Activated CD8-positive, alpha-beta memory T cell treated with anti-CD3 and anti-CD28 coated beads for 24 hours (primary cell): ENCODE measurements at regions not wholly inside any gene's neighbourhood (a gene's known extent, or its start where the extent isn't known, plus 50 kb on each side); places are given as distances from the start of the nearest gene placed in this dataset.
"Not testable (repeated sequence)": the region's sequence is repeated elsewhere in the genome, so short reads cannot be mapped to it uniquely, and the experiment has no call there.

Experiments
- DNase-seq: peaks from one replicate; pipeline ENCODE4 v3.0.0-alpha.2; 2020

- no peak for DNase-seq
These were observed 1185.9 kb upstream of the GOT2 start for GRCh38 chr16:59920054-59920453.

DNA sequence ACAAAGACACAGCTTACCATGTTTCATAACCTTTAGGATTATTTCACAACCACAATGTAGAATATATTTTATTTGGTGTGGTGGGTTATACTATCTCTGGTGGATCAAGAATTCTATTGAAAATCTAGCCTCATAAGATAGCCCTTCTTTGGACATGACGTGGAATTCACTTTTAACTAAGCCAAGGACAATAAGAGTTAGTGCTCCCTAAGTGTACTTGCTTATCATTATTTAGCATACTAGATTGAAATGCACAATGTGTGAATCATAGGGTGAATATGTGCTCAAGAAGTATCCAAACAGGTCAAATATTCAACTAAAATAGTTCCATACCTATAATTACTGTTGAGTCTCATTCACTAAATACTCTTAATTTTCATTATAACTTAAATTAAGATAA, 1179.5 kb upstream of the GOT2 start:
- no peak for DNase-seq

- DNase-seq = no peak
These were observed 1175.1 kb upstream of the GOT2 start for GRCh38 chr16:59909262-59909661.

DNA sequence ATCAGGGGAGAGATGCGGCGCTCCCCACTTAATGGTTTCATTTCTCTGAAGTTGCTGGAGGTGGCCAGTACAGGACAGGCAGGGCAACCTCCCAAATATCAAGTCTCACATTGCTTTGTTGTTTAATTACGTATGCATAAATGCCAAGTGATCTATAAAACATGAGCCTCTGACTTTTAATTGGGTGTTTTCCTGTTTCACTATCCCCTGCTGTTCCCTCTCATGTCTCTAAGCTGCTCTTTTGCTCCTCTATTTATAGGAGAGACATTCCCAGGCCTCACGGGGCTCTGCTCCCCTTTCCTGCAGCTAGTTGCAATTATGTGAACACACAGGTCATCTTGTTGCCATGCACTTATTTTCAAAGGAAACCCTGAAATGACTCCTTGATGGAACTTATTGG, 1173.5 kb upstream of the GOT2 start:
- no peak for DNase-seq

GRCh38 chr16:59905606-59906005, 1171.5 kb upstream of the GOT2 start:
- no peak for DNase-seq

- no peak for DNase-seq
These were observed 1171.0 kb upstream of the GOT2 start for GRCh38 chr16:59905131-59905530.

GRCh38 chr16:59899940-59900339, 1165.8 kb upstream of the GOT2 start:
- DNase-seq = no peak

DNA sequence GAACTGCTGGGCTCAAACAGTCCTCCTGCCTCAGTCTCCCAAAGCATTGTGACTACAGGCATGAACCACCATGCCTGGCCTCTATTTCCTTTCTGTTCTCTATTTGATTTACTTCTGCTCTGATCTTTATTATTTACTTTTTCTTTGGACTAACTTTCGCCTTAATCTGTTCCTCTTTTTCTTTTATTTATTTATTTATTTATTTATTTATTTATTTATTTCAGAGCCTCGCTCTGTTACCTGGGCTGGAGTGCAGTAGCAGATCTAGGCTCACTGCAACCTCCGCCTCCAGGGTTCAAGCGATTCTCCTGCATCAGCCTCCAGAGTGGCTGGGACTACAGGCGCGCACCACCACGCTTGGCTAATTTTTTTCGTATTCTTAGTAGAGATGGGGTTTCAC, 1158.3 kb upstream of the GOT2 start:
- no peak for DNase-seq

DNA sequence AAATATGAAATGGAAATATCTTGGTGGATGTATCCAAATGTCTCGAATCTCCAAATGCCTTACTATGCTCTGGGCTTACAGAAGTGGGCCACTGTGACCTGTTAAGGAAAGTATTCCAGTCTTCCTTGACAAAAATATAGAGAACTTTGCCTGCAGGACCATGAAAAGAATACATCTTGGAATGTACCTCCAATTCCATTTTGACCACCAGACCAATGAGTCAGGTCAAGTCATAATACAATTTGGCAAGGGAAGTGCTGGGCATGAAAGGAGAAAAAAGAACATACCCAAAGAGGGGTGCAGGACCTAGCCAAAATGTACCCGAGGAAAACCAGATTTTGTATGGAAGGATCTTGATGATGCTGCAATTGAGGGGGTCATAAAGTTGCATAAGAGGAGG, 1153.7 kb upstream of the GOT2 start:
- DNase-seq = no peak

GRCh38 chr16:59886021-59886420, 1151.9 kb upstream of the GOT2 start:
- no peak for DNase-seq

- no peak for DNase-seq
These were observed 1147.3 kb upstream of the GOT2 start for GRCh38 chr16:59881376-59881775.

GRCh38 chr16:59880611-59881010, 1146.5 kb upstream of the GOT2 start:
- no peak for DNase-seq

DNA sequence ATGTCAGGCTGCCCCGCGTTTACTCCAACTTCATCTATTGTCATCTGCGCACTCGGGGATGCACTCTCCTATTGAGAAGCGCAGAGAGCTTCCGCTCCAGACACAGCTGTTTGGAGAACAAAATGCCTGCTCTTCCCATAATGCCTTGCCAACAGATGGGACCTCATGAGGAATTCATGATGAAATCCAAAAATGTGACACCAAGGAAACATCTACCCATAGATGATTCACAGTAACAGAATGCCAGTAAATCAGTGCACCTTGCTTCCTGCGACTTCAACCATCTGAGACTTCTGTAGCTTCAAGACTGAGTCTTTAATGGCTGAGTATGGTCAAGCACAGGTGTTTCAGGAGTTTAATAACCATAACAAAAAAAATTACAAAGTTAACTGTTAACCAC, 1144.9 kb upstream of the GOT2 start:
- DNase-seq = no peak

DNA sequence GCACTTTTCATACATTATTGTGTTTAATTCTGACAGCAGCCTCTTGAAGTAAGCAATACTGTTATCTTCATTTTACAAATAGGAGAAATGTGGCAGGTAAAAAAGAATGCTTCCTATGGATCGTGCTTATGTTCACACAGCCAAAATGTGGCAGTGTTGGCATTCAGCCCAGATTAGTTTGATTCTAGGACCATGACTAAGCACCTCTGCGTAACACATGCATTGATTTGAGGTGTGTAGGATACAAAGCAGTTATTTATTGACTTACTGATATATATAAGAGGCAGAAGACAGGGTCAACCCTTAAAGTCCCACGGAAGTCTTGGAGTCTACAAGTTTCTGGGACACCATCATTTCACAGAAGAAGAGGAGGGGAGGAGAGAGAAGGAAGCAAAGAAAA, 1144.4 kb upstream of the GOT2 start:
- DNase-seq = no peak

DNA sequence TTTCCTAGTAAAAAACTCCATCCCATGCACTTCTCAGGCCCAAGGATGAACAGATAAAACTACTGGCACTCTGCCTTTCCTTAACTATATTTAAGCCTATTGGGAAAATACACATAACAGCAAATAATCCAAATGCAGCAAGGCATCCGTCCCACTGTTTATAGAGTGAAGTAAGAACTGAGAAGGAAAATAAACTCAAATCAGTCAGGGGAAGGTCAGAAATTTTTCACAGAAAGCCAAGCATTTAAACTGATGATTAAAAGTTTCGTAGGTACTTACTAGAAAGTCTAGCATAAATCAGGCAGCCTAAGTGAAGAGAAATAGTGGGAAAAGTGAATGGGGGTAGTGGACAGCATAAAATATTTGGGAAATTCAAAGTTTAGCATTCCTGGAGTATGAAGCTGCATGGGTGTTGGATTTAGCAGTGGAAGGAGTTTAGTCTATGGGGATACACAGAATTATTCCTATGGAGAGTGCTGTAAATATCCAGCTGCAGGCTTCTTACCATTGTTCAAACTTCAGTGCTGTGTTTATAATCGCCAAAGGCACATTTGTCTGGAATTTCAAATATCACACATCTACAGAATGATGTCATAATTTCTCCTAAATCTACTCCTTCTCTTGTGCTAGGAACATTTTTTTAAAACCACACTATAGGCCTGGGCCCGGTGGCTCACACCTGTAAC, 1131.0 kb upstream of the GOT2 start:
- no peak for DNase-seq

- no peak for DNase-seq
These were observed 1125.7 kb upstream of the GOT2 start for GRCh38 chr16:59859676-59860402.

DNA sequence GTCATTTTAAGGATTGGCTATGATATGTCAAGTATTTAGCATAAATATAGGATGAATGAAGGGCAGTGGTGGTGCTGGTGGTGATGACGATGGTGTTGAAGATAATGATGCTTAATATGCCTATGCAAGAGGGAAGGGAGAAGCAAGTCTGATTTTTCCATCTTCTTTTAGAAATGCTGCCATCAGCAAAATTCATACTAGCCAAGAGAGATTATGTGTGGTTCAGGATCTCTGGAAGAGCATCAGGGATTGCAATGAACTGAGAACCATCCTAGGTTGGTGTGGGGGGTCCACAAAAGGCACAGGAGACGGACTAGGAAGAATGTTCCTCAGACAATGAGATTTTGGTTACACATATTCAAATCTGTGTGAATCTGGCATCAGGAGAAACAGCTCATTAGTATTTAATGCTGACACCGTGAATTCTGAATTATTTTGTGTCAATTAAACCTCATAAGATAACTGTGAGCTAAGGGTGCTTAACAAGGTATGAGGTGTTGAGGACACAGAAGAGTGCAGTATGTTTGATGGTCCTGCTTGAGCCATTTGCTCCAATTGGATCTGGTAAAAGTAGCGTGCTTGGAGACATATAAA, 1120.8 kb upstream of the GOT2 start:
- DNase-seq = no peak

DNA sequence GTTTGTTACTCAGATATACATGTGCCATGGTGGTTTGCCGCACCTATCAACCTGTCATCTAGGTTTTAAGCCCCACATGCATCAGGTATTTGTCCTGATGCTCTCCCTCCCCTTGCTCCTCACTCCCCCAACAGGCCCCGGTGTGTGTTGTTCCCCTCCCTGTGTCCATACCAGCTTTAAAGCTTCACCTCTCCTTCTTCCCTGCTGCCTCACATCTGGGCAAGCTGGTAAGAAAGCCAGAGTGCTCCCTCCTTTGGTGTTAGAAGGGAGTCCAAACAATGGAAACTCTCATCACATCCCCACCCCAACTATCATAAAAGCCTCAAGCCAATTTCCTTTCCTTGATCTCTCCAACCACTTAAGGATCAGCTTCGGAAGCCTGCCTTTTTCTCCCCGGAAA, 1115.6 kb upstream of the GOT2 start:
- no peak for DNase-seq

DNA sequence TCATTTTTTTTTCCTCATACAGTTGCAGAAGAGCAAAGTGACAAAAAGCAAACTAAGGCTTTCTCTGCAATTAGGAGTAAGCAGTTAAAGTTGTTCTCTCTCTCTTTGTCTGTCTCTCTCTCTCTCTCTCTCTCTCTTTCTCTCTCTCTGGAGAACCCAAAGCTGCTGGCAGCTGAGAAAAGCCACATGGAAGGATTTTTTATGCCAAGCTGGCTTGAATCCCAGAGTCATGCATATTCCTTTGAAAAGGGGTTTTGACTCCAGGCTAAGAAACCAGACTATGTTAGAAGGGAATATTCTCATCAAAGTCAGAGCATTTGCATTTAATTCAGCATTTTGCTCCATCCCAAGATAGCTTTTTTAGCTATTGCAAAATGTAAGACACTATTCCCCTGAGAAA, 1114.2 kb upstream of the GOT2 start:
- no peak for DNase-seq

DNA sequence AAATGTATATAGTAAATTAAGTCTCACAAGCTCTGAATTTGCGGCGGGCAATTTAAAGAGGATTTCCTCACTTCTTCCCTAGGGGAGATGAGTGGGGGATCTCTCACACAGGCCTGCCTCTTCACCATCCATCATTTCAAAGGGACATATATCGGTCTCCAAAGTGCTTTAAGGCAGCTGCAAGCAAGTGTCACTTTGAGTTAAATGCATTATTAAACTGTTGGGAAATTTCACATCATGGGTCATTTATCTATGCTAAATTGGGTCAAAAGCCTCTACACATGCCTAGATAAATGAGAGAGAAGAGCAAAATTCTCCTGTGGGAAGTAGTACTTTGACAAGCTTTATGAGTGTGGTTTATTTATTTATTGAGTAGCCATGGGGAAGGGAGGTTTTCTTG, 1106.1 kb upstream of the GOT2 start:
- no peak for DNase-seq

DNA sequence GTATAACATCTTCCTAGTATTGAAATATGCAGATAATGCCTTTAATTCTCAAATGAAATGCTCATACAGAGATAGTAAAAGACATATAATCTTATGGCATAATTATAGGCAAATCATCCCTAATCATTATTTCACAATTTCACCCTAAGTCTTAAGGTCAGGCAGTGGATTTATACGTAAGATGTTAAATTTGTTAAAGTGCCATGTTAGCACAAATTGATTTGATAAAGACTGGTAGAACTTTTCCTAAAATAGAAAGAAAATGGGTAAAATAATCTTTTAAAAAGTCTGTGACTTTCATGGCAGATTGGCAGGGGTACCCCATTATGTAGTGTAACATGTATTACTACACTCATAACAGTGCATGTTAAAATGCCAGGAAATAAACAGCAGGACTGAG, 1092.7 kb upstream of the GOT2 start:
- no peak for DNase-seq

DNA sequence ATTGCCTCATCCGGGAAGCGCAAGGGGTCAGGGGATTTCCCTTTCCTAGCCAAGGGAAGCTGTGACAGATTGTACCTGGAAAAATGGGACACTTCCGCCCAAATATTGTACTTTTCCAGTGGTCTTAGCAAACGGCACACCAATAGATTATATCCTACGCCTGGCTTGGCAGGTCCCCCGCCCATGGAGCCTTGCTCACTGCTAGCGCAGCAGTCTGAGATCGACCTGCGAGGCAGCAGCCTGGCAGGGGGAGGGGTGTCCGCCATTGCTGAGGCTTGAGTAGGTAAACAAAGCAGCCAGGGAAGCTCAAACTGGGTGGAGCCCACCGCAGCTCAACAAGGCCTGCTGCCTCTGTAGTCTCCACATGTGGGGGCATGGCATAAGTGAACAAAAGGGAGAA, 1075.4 kb upstream of the GOT2 start:
- not testable (repeated sequence) for DNase-seq

GRCh38 chr16:59783191-59783590, 1049.1 kb upstream of the GOT2 start:
- no peak for DNase-seq

DNA sequence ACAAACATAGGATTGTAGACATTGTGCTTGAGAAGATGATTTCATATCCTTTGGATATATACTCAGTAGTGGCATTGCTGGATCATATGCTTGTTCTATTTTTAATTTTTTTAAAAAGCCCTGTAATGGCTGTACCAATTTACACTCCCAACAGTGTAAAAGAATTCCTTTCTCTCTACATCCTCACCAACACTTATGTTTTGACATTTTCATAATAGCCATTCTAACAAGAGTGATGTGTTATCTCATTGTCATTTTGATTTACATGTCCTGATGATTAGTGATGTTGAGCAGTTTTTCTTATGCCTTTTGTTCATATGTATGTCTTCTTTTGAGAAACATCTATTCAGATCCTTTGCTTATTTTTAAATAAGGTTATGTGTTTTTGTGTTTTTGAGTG, 1039.2 kb upstream of the GOT2 start:
- no peak for DNase-seq

DNA sequence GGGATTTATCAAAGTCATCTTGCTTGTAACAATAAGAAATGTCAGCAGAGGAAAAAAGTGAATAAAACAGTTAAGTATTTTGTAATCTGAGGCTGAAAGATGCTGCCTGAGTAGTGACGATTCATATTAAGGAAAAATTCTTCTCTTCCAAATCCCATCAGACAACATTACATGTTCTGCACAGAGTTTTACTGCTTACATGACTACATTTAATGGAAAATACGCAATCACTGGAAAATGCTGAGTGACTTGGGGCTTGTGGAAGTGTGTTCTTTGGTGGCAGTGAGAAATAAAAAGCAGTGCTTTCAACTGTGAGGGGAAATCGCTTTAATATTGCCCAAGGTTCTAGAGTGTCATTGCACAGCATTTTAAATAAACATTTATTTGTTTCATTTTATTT, 1025.2 kb upstream of the GOT2 start:
- no peak for DNase-seq
